ENCODE measurements at regions not wholly inside any gene's neighbourhood (a gene's known extent, or its start where the extent isn't known, plus 50 kb on each side); places are given as distances from the start of the nearest gene placed in this dataset.

- ATAC-seq (ENCODE audit: low read depth): no peak
- no peak overlapping the region for H2BK5ac ChIP-seq (ENCODE audit: low read depth, low read length, poor library complexity, severe bottlenecking)
- no peak overlapping the region for H2AK9ac ChIP-seq (replicated peaks; ENCODE audit: low read depth, low read length, poor library complexity)
- no peak overlapping the region for H2BK120ac ChIP-seq (ENCODE audit: low read depth, low read length)
- no peaks in the 10 kb centered on the region for H3K27me3 ChIP-seq (ENCODE audit: control insufficient read depth, insufficient read depth, low read length)
- H3K4me1 ChIP-seq (ENCODE audit: control insufficient read depth, insufficient read depth, low read length): no peaks in the 10 kb centered on the region
- TF ChIP-seq FOS (IDR thresholded peaks at IDR 0.05; ENCODE audit: low read depth, low read length) (no peak), RCOR1 (IDR thresholded peaks at IDR 0.05; ENCODE audit: insufficient replicate concordance, low read length) (no peak), MAZ (IDR thresholded peaks at IDR 0.05; ENCODE audit: borderline replicate concordance, low read depth, low read length) (no peak), SMC3 (IDR thresholded peaks at IDR 0.05; ENCODE audit: low read depth, low read length) (no peak), CTCF (conservative IDR thresholded peaks at IDR 0.05; ENCODE audit: low read depth, low read length) (no peak), CHD1 (IDR thresholded peaks at IDR 0.05; ENCODE audit: low read depth, low read length) (no peak), BHLHE40 (IDR thresholded peaks at IDR 0.05; ENCODE audit: low read depth, low read length) (no peak)
- intact Hi-C loops (cut with micrococcal nuclease): no loop called here
- no TSS peak for BruUV-seq (replicated peaks)
- DNase-seq: no peak
- peaks cover 3% of the 10 kb centered on the region; the same call in 1 of the 2 replicates for H3K9me3 ChIP-seq (ENCODE audit: control insufficient read depth, insufficient read depth, low read length)
- ChIA-PET POLR2A (ENCODE audit: unreplicated experiment) (no interaction called here), CTCF (no interaction called here)
- H3K36me3 ChIP-seq (ENCODE audit: control insufficient read depth, insufficient read depth, low read length): no peaks in the 10 kb centered on the region
- H2AK5ac ChIP-seq (ENCODE audit: low read depth, low read length): no peak overlapping the region
- in situ Hi-C loops (cut with MboI; ENCODE audit: low sequenced_read_pairs): no loop called here
- H4K20me1 ChIP-seq (ENCODE audit: insufficient read depth, low read length): no peaks in the 10 kb centered on the region
- H4K5ac ChIP-seq (ENCODE audit: low read depth, low read length): no peak overlapping the region
- no peak overlapping the region for H3K4me2 ChIP-seq (ENCODE audit: low read depth, low read length)
- dilution Hi-C loops (cut with HindIII; ENCODE audit: low sequenced_read_pairs, unreplicated experiment): no loop called here
- no peak overlapping the region for H3K27ac ChIP-seq (ENCODE audit: insufficient read depth, low read length)
- no peaks in the 10 kb centered on the region for H3K79me1 ChIP-seq (ENCODE audit: low read depth in 1 of 2, low read length in 2 of 2)
- no peak overlapping the region for H3K9ac ChIP-seq (ENCODE audit: low read depth, low read length)
- H3K4ac ChIP-seq (ENCODE audit: low read depth, low read length): no peak overlapping the region
- H4K91ac ChIP-seq (ENCODE audit: insufficient read depth, low read depth, low read length): no peak overlapping the region
- H3K18ac ChIP-seq (ENCODE audit: low read depth, low read length): no peak overlapping the region
- no peak overlapping the region for H2AFZ ChIP-seq (replicated peaks; ENCODE audit: low read length, poor library complexity)
- no peak overlapping the region for H3K14ac ChIP-seq (replicated peaks; ENCODE audit: low read depth, low read length)
- H3K23ac ChIP-seq (ENCODE audit: low read depth, low read length): no peak overlapping the region
- no peaks in the 10 kb centered on the region for H3K9me1 ChIP-seq (ENCODE audit: insufficient read depth, low read length)
- no peak overlapping the region for H3K4me3 ChIP-seq (ENCODE audit: insufficient read depth, low read depth, low read length)
- H2BK20ac ChIP-seq (ENCODE audit: low read depth, low read length): no peak overlapping the region
- H2BK15ac ChIP-seq (ENCODE audit: low read depth, low read length): no peak overlapping the region
- H3K56ac ChIP-seq (ENCODE audit: extremely low read depth, insufficient read depth, low read length): no peak overlapping the region
- no peak overlapping the region for H4K8ac ChIP-seq (ENCODE audit: low read depth in 2 of 2, low read length in 2 of 2)
Observed at GRCh38 chr2:126419403-126419802, 236.6 kb upstream of the GYPC start.

All from IMR-90 (cell line).